AG09319 (cell line): ENCODE measurements at regions not wholly inside any gene's neighbourhood (a gene's known extent, or its start where the extent isn't known, plus 50 kb on each side); places are given as distances from the start of the nearest gene placed in this dataset.
A peak's percentile ranks its signal among the peaks of the same experiment; 100 is the strongest.

ENCODE experiments used
- DNase-seq: peaks from one replicate; pipeline ENCODE4 v3.0.0-alpha.2; 2010; ENCODE audit warnings: low read depth; ENCODE audit errors: extremely low read depth
- CTCF ChIP-seq: IDR thresholded peaks from 2 replicates; pipeline ENCODE4 v1.5.1; 2011; ENCODE audit warnings: low read depth, mild to moderate bottlenecking, inconsistent platforms, low read length, moderate library complexity

- TF ChIP-seq CTCF, result no peak
- no peak for DNase-seq
Measured at GRCh38 chr1:221366495-221367110, 375.3 kb downstream of the DUSP10 start.

- DNase-seq, result no peak
- TF ChIP-seq CTCF, result no peak
Measured at GRCh38 chr1:221371705-221372104, 370.2 kb downstream of the DUSP10 start.

DNA sequence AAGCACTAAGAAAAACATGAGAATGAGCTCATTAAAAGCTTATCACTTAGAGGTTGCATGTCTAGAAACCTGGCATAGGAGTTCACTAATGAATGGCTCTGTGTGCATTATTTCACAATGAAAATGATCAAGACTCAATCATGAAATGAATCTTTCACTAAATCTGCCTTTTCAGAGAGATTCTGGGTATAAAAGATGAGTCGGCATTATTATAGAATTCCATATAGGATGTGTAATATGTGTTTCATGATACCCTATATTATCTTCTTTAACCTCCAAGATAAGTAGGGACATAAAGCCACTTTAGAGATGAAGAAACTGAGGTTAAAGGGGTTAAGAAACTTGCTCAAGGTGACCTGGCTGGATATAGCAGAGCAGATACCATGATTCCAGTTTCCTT is 368.1 kb downstream of the DUSP10 start:
- no peak for TF ChIP-seq CTCF
- DNase-seq, result no peak

DNA sequence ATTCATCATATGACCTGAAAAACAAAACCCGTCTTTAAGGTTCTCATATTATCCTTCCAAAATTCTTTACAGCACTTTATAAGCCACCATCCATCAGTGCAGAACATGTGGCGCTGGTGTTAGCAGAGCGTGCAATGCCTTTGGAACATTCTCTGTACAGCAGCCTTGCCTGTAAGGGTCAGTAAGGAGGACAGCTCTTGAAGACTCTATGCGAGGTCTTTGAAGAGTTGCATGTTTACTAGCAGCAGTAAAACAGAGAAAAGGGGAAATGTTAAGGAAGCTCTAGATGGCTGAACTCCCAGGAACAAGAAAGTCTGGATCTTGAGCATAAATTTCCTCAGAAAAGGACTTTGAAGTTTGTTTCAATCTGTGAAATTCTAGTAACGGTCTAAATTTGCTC is 365.6 kb downstream of the DUSP10 start:
- TF ChIP-seq CTCF, result no peak
- DNase-seq, result no peak

DNA sequence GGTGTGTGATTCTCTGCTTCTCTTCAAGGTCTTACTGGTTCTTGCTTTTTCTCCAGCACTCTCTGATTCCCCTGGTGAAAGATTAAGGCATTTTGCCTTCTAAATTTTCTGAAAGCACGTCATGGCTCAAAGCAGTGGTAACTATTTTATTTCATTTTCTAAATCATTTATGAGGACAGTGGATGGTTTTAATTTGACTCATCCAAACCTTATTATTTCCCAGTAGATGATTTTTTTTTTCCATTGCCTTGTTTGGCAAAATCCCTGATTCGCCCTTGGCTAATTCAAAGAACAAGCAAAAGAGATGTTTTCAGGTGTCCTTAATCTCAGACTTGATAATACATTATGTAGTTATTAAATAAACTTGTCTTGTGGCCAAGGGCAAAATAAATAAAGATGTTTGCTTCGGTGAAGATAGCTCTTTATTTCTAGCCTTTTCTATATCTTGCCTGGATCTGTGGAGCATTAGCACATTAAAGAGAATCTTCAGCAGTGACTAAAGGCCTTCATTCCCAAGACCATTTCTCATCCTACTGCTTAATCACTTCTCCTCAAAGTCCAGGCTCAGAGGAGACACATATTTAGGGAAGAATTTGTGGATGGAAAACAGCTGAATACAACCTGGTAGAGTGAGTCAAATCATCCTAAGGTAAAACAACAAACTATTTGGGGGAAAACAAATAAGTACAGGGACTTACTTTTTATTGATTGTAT is 359.8 kb downstream of the DUSP10 start:
- TF ChIP-seq CTCF, result no peak
- no peak for DNase-seq

DNA sequence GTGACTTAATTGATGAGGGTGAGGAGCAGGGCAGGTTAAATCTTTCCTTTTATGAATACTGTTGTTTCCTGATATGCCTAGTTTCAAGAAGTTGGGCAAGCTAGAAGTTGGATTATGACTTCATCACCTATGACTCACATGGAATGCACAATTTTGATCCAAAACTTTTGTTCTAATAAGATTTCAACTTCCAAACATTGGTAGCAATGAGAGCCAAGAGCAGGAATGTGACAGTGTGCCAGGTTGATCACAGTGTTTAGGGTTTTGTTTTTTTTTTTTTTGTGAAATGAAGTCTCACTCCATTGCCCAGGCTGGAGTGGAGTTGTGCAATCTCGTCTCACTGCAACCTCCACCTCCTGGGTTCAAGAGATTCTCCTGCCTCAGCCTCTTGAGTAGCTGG is 349.4 kb downstream of the DUSP10 start:
- TF ChIP-seq CTCF, result no peak
- DNase-seq, result peak; percentile 78

GRCh38 chr1:221394011-221394544 is 347.8 kb downstream of the DUSP10 start:
- peak; percentile 35 for DNase-seq
- no peak for TF ChIP-seq CTCF
